HG03045 (cell line): ENCODE measurements at regions not wholly inside any gene's neighbourhood (a gene's known extent, or its start where the extent isn't known, plus 50 kb on each side); places are given as distances from the start of the nearest gene placed in this dataset.

ENCODE experiments used
- ATAC-seq: cut with Tn5 transposase; IDR thresholded peaks from one replicate; pipeline ENCODE4 v1.9.1; 2021; ENCODE audit warnings: mild to moderate bottlenecking, moderate library complexity; ENCODE audit not compliant: unreplicated experiment

- ATAC-seq = no peak
These were observed 63.7 kb downstream of the SPCS3 start for GRCh38 chr4:176383273-176384077.

GRCh38 chr4:176385601-176386000 lies 65.8 kb downstream of the SPCS3 start:
- no peak for ATAC-seq

- ATAC-seq = no peak
These were observed 67.8 kb downstream of the SPCS3 start for GRCh38 chr4:176387571-176387970.

- no peak for ATAC-seq
These were observed 73.7 kb downstream of the SPCS3 start for GRCh38 chr4:176393306-176394013.

GRCh38 chr4:176400816-176401461 lies 81.2 kb downstream of the SPCS3 start:
- no peak for ATAC-seq

GRCh38 chr4:176404621-176405020 lies 84.9 kb downstream of the SPCS3 start:
- no peak for ATAC-seq

GRCh38 chr4:176406297-176406696 lies 86.5 kb downstream of the SPCS3 start:
- no peak for ATAC-seq

GRCh38 chr4:176406736-176407135 lies 87.0 kb downstream of the SPCS3 start:
- ATAC-seq = no peak

- ATAC-seq = no peak
These were observed 89.9 kb downstream of the SPCS3 start for GRCh38 chr4:176409627-176410026.

GRCh38 chr4:176413171-176413570 lies 93.4 kb downstream of the SPCS3 start:
- ATAC-seq = no peak

GRCh38 chr4:176422001-176422400 lies 102.2 kb downstream of the SPCS3 start:
- ATAC-seq = no peak

GRCh38 chr4:176422511-176422910 lies 102.7 kb downstream of the SPCS3 start:
- no peak for ATAC-seq

- ATAC-seq = no peak
These were observed 105.3 kb downstream of the SPCS3 start for GRCh38 chr4:176425035-176425434.

- no peak for ATAC-seq
These were observed 113.2 kb downstream of the SPCS3 start for GRCh38 chr4:176432811-176433540.

GRCh38 chr4:176433983-176434382 lies 114.2 kb downstream of the SPCS3 start:
- no peak for ATAC-seq

GRCh38 chr4:176435901-176436292 lies 116.1 kb downstream of the SPCS3 start:
- ATAC-seq = no peak

- ATAC-seq = no peak
These were observed 116.7 kb downstream of the SPCS3 start for GRCh38 chr4:176436293-176436973.

- no peak for ATAC-seq
These were observed 118.0 kb downstream of the SPCS3 start for GRCh38 chr4:176437756-176438155.

- ATAC-seq = no peak
These were observed 118.6 kb downstream of the SPCS3 start for GRCh38 chr4:176438401-176438800.

- no peak for ATAC-seq
These were observed 119.8 kb downstream of the SPCS3 start for GRCh38 chr4:176439611-176440010.

GRCh38 chr4:176440698-176441097 lies 120.9 kb downstream of the SPCS3 start:
- no peak for ATAC-seq
